ENCODE measurements at regions not wholly inside any gene's neighbourhood (a gene's known extent, or its start where the extent isn't known, plus 50 kb on each side); places are given as distances from the start of the nearest gene placed in this dataset.

- H3K4me1 ChIP-seq (ENCODE audit: control insufficient read depth, insufficient read depth, low read length): no peaks in the 10 kb centered on the region
- H3K36me3 ChIP-seq (ENCODE audit: control insufficient read depth, insufficient read depth, low read length): no peaks in the 10 kb centered on the region
- no peak overlapping the region for H3K4me3 ChIP-seq (ENCODE audit: low read length)
- WGBS (ENCODE audit: insufficient coverage, insufficient read length): no CpG with 5 or more reads among the region's 4 CpGs
- no peak overlapping the region for H3K27ac ChIP-seq (ENCODE audit: low read length)
- DNase-seq (ENCODE audit: low read depth, low spot score): no peak
- no peaks in the 10 kb centered on the region for H3K27me3 ChIP-seq (ENCODE audit: control insufficient read depth, insufficient read depth, low read length)
- no peaks in the 10 kb centered on the region for H3K9me3 ChIP-seq (ENCODE audit: control insufficient read depth, insufficient read depth, low read length)
Measured at GRCh38 chr11:109302591-109303334, 119.2 kb upstream of the C11orf87 start.

DNA sequence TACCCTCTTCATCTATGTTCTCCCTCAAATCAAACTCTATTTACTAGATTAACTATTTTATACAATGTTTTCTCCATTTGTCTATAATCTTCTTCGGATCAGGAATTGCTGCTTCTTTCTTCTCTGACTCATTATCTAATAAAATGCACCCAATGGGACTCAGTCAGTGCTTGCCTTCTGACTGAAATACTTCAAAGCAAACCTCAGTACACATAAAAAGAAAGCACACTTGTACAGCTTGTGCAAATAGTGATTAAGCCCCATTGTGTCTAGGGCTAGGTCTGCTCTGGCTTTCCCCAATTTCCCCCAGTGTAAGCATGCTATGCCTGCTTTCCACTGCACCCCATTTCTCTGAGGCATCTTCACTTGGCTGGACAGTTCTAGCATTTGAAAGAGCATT is 118.6 kb upstream of the C11orf87 start:
- H3K36me3 ChIP-seq (ENCODE audit: control insufficient read depth, insufficient read depth, low read length): no peaks in the 10 kb centered on the region
- no CpG with 5 or more reads among the region's 1 CpG for WGBS (ENCODE audit: insufficient coverage, insufficient read length)
- no peaks in the 10 kb centered on the region for H3K9me3 ChIP-seq (ENCODE audit: control insufficient read depth, insufficient read depth, low read length)
- no peak overlapping the region for H3K27ac ChIP-seq (ENCODE audit: low read length)
- no peaks in the 10 kb centered on the region for H3K27me3 ChIP-seq (ENCODE audit: control insufficient read depth, insufficient read depth, low read length)
- no peak for DNase-seq (ENCODE audit: low read depth, low spot score)
- no peak overlapping the region for H3K4me3 ChIP-seq (ENCODE audit: low read length)
- no peaks in the 10 kb centered on the region for H3K4me1 ChIP-seq (ENCODE audit: control insufficient read depth, insufficient read depth, low read length)

- no CpG with 5 or more reads among the region's 1 CpG for WGBS (ENCODE audit: insufficient coverage, insufficient read length)
- H3K4me3 ChIP-seq (ENCODE audit: low read length): no peak overlapping the region
- no peak for DNase-seq (ENCODE audit: low read depth, low spot score)
- H3K9me3 ChIP-seq (ENCODE audit: control insufficient read depth, insufficient read depth, low read length): no peaks in the 10 kb centered on the region
- no peak overlapping the region for H3K27ac ChIP-seq (ENCODE audit: low read length)
- no peaks in the 10 kb centered on the region for H3K36me3 ChIP-seq (ENCODE audit: control insufficient read depth, insufficient read depth, low read length)
- H3K27me3 ChIP-seq (ENCODE audit: control insufficient read depth, insufficient read depth, low read length): no peaks in the 10 kb centered on the region
- H3K4me1 ChIP-seq (ENCODE audit: control insufficient read depth, insufficient read depth, low read length): no peaks in the 10 kb centered on the region
Measured at GRCh38 chr11:109304159-109304558, 117.8 kb upstream of the C11orf87 start.

DNA sequence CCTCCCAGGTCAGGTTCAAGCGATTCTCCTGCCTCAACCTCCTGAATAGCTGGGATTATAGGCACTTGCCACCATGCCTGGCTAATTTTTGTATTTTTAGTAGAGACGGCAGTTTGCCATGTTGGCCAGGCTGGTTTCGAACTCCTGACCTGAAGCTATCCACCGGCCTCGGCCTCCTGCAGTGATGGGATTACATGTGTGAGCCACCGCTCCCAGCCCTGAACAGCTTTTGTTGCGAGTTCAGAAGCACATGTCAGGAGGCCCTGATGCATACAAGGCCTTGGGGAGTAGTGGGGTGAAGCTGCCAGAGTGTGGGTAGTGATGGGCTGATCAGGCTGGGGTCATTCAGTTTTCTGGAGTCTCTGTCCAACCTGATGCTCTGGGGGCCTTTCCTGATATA is 117.0 kb upstream of the C11orf87 start:
- Histone ChIP-seq H3K36me3 (ENCODE audit: control insufficient read depth, insufficient read depth, low read length) (no peaks in the 10 kb centered on the region), H3K9me3 (ENCODE audit: control insufficient read depth, insufficient read depth, low read length) (no peaks in the 10 kb centered on the region), H3K27ac (ENCODE audit: low read length) (no peak overlapping the region), H3K27me3 (ENCODE audit: control insufficient read depth, insufficient read depth, low read length) (no peaks in the 10 kb centered on the region), H3K4me1 (ENCODE audit: control insufficient read depth, insufficient read depth, low read length) (no peaks in the 10 kb centered on the region), H3K4me3 (ENCODE audit: low read length) (no peak overlapping the region)
- DNase-seq (ENCODE audit: low read depth, low spot score): no peak
- no CpG with 5 or more reads among the region's 7 CpGs for WGBS (ENCODE audit: insufficient coverage, insufficient read length)

DNA sequence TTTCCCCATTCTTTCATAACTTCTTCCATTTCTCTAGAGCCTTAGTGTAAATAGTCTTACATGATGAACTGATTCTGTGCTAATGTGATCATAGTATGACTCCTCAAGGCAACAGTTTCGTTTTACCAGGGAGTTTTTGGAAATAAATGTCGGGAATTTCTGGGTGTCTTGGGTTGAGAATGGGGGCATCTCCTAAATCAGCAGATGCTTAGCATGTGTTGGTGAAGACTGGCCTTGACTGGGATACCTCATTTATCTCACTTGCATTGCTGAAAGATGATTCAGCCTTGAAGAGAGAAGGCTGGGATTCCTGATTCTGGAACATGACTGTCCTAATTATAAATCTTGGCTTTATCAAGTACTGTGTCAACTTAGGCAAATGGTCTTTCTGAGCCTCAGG is 115.7 kb upstream of the C11orf87 start:
- no peaks in the 10 kb centered on the region for H3K27me3 ChIP-seq (ENCODE audit: control insufficient read depth, insufficient read depth, low read length)
- no peaks in the 10 kb centered on the region for H3K36me3 ChIP-seq (ENCODE audit: control insufficient read depth, insufficient read depth, low read length)
- no peak for DNase-seq (ENCODE audit: low read depth, low spot score)
- H3K27ac ChIP-seq (ENCODE audit: low read length): no peak overlapping the region
- no peak overlapping the region for H3K4me3 ChIP-seq (ENCODE audit: low read length)
- no CpG with 5 or more reads among the region's 2 CpGs for WGBS (ENCODE audit: insufficient coverage, insufficient read length)
- no peaks in the 10 kb centered on the region for H3K9me3 ChIP-seq (ENCODE audit: control insufficient read depth, insufficient read depth, low read length)
- no peaks in the 10 kb centered on the region for H3K4me1 ChIP-seq (ENCODE audit: control insufficient read depth, insufficient read depth, low read length)

DNA sequence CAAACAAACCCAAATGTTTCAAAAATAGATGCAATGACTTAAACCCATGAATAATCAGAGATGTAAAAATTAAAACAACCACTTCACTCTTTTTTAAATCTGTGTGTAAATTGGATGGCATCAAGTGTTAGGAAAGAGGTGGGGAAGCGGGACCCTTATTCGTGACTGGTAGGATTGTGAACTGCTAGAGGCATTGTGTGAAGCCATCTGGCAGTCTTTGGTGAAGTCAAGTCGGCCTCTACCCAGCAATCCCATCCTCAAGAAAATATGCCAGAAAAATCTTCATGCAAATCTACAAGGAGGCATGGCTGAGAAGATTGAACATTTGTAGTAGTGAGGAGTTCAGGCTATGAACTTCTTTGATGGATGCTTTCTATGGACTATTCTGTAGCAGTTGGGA is 114.6 kb upstream of the C11orf87 start:
- Histone ChIP-seq H3K27ac (ENCODE audit: low read length) (no peak overlapping the region), H3K9me3 (ENCODE audit: control insufficient read depth, insufficient read depth, low read length) (no peaks in the 10 kb centered on the region), H3K36me3 (ENCODE audit: control insufficient read depth, insufficient read depth, low read length) (no peaks in the 10 kb centered on the region), H3K4me3 (ENCODE audit: low read length) (no peak overlapping the region), H3K27me3 (ENCODE audit: control insufficient read depth, insufficient read depth, low read length) (no peaks in the 10 kb centered on the region), H3K4me1 (ENCODE audit: control insufficient read depth, insufficient read depth, low read length) (no peaks in the 10 kb centered on the region)
- WGBS (ENCODE audit: insufficient coverage, insufficient read length): no CpG with 5 or more reads among the region's 3 CpGs
- no peak for DNase-seq (ENCODE audit: low read depth, low spot score)

DNA sequence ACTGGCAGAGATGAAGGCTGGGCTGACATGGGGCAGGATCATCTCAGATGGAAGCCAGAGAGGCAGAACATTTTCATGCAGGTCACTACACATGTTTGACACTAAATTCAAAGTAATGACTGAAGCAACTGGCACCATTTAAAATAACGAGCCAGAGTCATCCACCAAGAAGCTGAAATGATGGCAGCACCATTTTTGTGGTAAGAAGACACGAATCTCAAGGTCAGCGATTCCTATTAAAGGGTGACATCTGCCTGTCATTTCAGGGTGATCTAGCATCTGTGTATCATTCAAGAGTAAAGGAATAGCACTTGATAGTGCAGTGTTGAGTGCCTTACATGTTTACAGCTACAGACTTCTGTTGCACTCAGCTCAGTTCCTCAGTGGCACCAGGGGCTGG is 113.4 kb upstream of the C11orf87 start:
- H3K27me3 ChIP-seq (ENCODE audit: control insufficient read depth, insufficient read depth, low read length): no peaks in the 10 kb centered on the region
- H3K4me1 ChIP-seq (ENCODE audit: control insufficient read depth, insufficient read depth, low read length): no peaks in the 10 kb centered on the region
- no peak for DNase-seq (ENCODE audit: low read depth, low spot score)
- H3K27ac ChIP-seq (ENCODE audit: low read length): no peak overlapping the region
- no peaks in the 10 kb centered on the region for H3K36me3 ChIP-seq (ENCODE audit: control insufficient read depth, insufficient read depth, low read length)
- no peak overlapping the region for H3K4me3 ChIP-seq (ENCODE audit: low read length)
- WGBS (ENCODE audit: insufficient coverage, insufficient read length): no CpG with 5 or more reads among the region's 3 CpGs
- no peaks in the 10 kb centered on the region for H3K9me3 ChIP-seq (ENCODE audit: control insufficient read depth, insufficient read depth, low read length)

DNA sequence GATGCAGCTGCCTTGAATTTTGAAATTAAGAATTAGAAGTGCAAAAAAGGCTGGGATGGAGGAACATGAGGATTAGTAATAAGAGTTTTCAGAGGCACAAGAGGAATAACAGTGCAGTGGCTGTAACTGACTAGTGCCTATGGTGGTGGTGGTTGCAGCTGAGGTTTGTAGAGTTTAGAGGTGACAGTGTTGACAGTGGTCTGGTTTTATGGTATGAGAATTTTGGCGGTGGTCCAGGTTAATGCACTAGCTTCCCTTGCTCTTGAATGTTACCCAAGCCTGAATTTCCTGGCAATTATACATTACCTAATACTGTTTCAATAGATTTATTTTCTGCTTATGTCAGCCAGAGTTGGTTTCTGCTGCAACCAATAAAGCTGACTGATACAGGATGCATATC is 112.8 kb upstream of the C11orf87 start:
- no peak for DNase-seq (ENCODE audit: low read depth, low spot score)
- no peaks in the 10 kb centered on the region for H3K27me3 ChIP-seq (ENCODE audit: control insufficient read depth, insufficient read depth, low read length)
- H3K9me3 ChIP-seq (ENCODE audit: control insufficient read depth, insufficient read depth, low read length): no peaks in the 10 kb centered on the region
- no peak overlapping the region for H3K4me3 ChIP-seq (ENCODE audit: low read length)
- no CpG with 5 or more reads among the region's 1 CpG for WGBS (ENCODE audit: insufficient coverage, insufficient read length)
- no peak overlapping the region for H3K27ac ChIP-seq (ENCODE audit: low read length)
- no peaks in the 10 kb centered on the region for H3K36me3 ChIP-seq (ENCODE audit: control insufficient read depth, insufficient read depth, low read length)
- H3K4me1 ChIP-seq (ENCODE audit: control insufficient read depth, insufficient read depth, low read length): no peaks in the 10 kb centered on the region

DNA sequence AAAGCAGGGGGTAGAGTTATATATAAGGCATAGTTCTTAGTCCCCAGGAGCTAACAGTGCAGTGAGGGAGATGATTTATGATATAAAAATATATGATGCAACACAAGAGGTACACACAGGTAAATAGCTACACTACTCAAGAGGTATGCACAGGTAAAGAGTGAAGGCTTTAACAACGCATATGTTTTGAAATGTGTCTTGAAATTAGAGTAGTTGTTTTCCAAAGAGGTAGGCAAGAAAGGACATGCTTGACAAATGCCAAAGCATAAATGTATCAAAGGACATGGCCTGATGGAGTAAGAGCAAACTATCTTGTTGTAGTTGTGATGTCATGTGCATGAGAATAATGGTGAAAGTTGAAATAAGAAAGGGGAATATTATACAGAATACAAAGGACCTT is 104.3 kb upstream of the C11orf87 start:
- H3K27me3 ChIP-seq (ENCODE audit: control insufficient read depth, insufficient read depth, low read length): no peaks in the 10 kb centered on the region
- no peak overlapping the region for H3K27ac ChIP-seq (ENCODE audit: low read length)
- H3K4me3 ChIP-seq (ENCODE audit: low read length): no peak overlapping the region
- no peaks in the 10 kb centered on the region for H3K36me3 ChIP-seq (ENCODE audit: control insufficient read depth, insufficient read depth, low read length)
- H3K9me3 ChIP-seq (ENCODE audit: control insufficient read depth, insufficient read depth, low read length): no peaks in the 10 kb centered on the region
- WGBS (ENCODE audit: insufficient coverage, insufficient read length): no CpG with 5 or more reads among the region's 1 CpG
- no peaks in the 10 kb centered on the region for H3K4me1 ChIP-seq (ENCODE audit: control insufficient read depth, insufficient read depth, low read length)
- DNase-seq (ENCODE audit: low read depth, low spot score): no peak

- H3K9me3 ChIP-seq (ENCODE audit: control insufficient read depth, insufficient read depth, low read length): no peaks in the 10 kb centered on the region
- no peak overlapping the region for H3K27ac ChIP-seq (ENCODE audit: low read length)
- H3K36me3 ChIP-seq (ENCODE audit: control insufficient read depth, insufficient read depth, low read length): no peaks in the 10 kb centered on the region
- H3K27me3 ChIP-seq (ENCODE audit: control insufficient read depth, insufficient read depth, low read length): no peaks in the 10 kb centered on the region
- H3K4me3 ChIP-seq (ENCODE audit: low read length): no peak overlapping the region
- WGBS (ENCODE audit: insufficient coverage, insufficient read length): no CpG with 5 or more reads among the region's 1 CpG
- DNase-seq (ENCODE audit: low read depth, low spot score): no peak
- no peaks in the 10 kb centered on the region for H3K4me1 ChIP-seq (ENCODE audit: control insufficient read depth, insufficient read depth, low read length)
Measured at GRCh38 chr11:109320595-109320994, 101.4 kb upstream of the C11orf87 start.

GRCh38 chr11:109326781-109327180 is 95.2 kb upstream of the C11orf87 start:
- Histone ChIP-seq H3K36me3 (ENCODE audit: control insufficient read depth, insufficient read depth, low read length) (no peaks in the 10 kb centered on the region), H3K4me1 (ENCODE audit: control insufficient read depth, insufficient read depth, low read length) (no peaks in the 10 kb centered on the region), H3K27ac (ENCODE audit: low read length) (no peak overlapping the region), H3K27me3 (ENCODE audit: control insufficient read depth, insufficient read depth, low read length) (no peaks in the 10 kb centered on the region), H3K9me3 (ENCODE audit: control insufficient read depth, insufficient read depth, low read length) (no peaks in the 10 kb centered on the region), H3K4me3 (ENCODE audit: low read length) (no peak overlapping the region)
- no peak for DNase-seq (ENCODE audit: low read depth, low spot score)
- no CpG with 5 or more reads among the region's 1 CpG for WGBS (ENCODE audit: insufficient coverage, insufficient read length)

Measured in iPS DF 6.9 (cell line).